Esophagus (tissue), 2 donors: ENCODE measurements at regions not wholly inside any gene's neighbourhood (a gene's known extent, or its start where the extent isn't known, plus 50 kb on each side); places are given as distances from the start of the nearest gene placed in this dataset.

ENCODE experiments used
- H3K27ac ChIP-seq, 2 donors: one replicate each; pipeline ENCODE4 v1.5.1; 2013; ENCODE audit warnings: low read depth in 2 of 2, mild to moderate bottlenecking in 2 of 2, inconsistent platforms in 1 of 2, low read length in 1 of 2, moderate library complexity in 1 of 2
- H3K27me3 ChIP-seq, 2 donors: one replicate each; pipeline ENCODE4 v1.6.1; 2013; ENCODE audit warnings: low read length in 2 of 2, control low read depth in 1 of 2, mild to moderate bottlenecking in 1 of 2; ENCODE audit not compliant: insufficient read depth in 2 of 2, control insufficient read depth in 1 of 2
- H3K36me3 ChIP-seq, 2 donors: one replicate each; pipeline ENCODE4 v1.6.1; 2013; ENCODE audit warnings: low read length in 1 of 2; ENCODE audit not compliant: control insufficient read depth in 2 of 2, insufficient read depth in 2 of 2
- H3K4me1 ChIP-seq, 2 donors: one replicate each; pipeline ENCODE4 v1.6.1; 2013; ENCODE audit warnings: low read length in 1 of 2; ENCODE audit not compliant: control insufficient read depth in 2 of 2, insufficient read depth in 2 of 2
- H3K4me3 ChIP-seq, 2 donors: one replicate each; pipeline ENCODE4 v1.5.1; 2013; ENCODE audit warnings: low read length in 2 of 2, mild to moderate bottlenecking in 2 of 2, low read depth in 1 of 2, moderate library complexity in 1 of 2
- H3K9me3 ChIP-seq, 2 donors: one replicate each; pipeline ENCODE4 v1.6.1; 2013; ENCODE audit warnings: mild to moderate bottlenecking in 2 of 2, low read depth in 1 of 2, low read length in 1 of 2, moderate library complexity in 1 of 2; ENCODE audit not compliant: control insufficient read depth in 2 of 2, insufficient read depth in 1 of 2
- WGBS, 2 donors: extraction: QIAGEN DNeasy Blood & Tissue Kit; methylation state at CpG; one replicate each; pipeline ENCODE4 v1.1.7; 2013; 5-methylcytosine and 5-hydroxymethylcytosine counted together
- donor health status: healthy with polysubstance abuse.
- donor health status: Bipolar disorder and iron deficiency.

DNA sequence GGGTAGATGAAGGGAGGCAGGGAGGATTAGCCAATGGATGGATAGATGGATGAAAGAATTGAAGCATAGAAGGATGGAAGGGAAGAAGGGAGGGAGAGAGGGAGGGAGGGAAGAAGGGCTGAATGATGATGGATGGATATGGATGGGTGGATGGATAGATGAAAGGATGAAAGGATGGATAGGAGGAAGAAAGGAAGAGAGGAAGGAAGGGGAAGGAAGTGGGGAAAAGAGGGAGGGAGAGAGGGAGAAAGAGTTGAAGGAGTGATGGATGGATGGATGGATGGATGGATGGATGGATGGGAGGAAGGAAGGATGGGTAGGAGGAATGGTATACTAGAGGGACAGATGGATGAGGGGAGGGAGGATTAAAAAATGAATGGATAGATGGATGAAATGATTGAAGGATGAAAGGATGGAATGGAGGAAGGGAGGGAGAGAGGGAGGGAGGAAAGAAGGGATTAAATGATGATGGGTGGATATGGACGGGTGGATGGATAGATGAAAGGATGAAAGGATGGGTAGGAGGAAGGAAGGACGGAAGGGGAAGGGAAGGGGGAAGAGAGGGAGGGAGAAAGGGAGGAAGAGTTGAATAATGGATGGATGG, 145.9 kb downstream of the MN1 start:
- Histone ChIP-seq H3K27me3 (no peaks in the 10 kb centered on the region), H3K9me3 (peaks cover 0 to 3% of the 10 kb centered on the region in 2 donors), H3K4me1 (peaks cover 0 to 3% of the 10 kb centered on the region in 2 donors), H3K4me3 (no peak overlapping the region), H3K27ac (no peak overlapping the region), H3K36me3 (no peaks in the 10 kb centered on the region)
- 80 to 84% methylated on average over 2 of the region's 2 CpGs for WGBS, 2 donors

DNA sequence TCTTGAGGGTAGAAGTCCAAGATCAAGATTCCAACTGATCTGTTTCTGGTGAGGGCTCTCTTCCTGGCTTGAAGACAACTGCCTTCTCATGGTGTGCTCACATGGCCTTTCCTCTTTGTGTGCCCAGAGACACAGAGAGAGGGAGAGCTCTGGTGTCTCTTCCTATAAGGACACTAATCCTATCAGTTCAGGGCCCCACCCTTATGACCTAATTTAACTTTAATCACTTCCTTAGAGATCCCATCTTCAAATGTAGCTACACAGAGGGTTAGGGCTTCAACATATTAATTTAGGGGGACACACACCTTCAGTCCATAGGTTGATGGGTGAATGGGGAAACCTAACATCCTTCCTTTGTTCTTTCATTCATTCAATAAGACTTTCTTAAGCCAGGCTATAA, 144.6 kb downstream of the MN1 start:
- H3K27me3 ChIP-seq, result no peaks in the 10 kb centered on the region
- no peak overlapping the region for H3K27ac ChIP-seq
- no peaks in the 10 kb centered on the region for H3K36me3 ChIP-seq
- peaks cover 0 to 3% of the 10 kb centered on the region in 2 donors for H3K4me1 ChIP-seq
- H3K9me3 ChIP-seq, result peaks cover 0 to 3% of the 10 kb centered on the region in 2 donors
- H3K4me3 ChIP-seq, result no peak overlapping the region

DNA sequence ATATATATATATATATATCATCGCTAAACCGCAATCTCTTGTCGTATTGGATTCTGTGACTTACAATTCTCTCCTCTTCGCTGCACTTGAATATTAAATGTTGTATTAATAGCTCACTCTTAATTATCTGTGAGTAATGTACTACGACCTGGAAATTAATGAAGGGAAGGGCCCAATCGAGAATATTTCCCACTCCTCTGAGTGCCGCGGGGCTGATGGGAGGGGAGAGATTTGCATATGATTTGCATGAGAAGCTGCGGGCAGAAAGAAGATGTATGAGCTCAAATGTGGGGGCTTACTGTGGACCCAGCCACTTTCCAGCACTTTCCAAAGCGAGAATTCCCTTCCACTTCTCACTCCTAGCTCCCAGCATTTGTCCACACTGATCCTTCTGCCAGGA, 141.2 kb downstream of the MN1 start:
- Histone ChIP-seq H3K36me3 (no peaks in the 10 kb centered on the region), H3K9me3 (peaks cover 0 to 3% of the 10 kb centered on the region in 2 donors), H3K4me1 (peaks cover 2 to 4% of the 10 kb centered on the region in 2 donors), H3K27me3 (no peaks in the 10 kb centered on the region), H3K27ac (no peak overlapping the region), H3K4me3 (no peak overlapping the region)
- 84 to 85% methylated on average over 10 of the region's 10 CpGs for WGBS, 2 donors

DNA sequence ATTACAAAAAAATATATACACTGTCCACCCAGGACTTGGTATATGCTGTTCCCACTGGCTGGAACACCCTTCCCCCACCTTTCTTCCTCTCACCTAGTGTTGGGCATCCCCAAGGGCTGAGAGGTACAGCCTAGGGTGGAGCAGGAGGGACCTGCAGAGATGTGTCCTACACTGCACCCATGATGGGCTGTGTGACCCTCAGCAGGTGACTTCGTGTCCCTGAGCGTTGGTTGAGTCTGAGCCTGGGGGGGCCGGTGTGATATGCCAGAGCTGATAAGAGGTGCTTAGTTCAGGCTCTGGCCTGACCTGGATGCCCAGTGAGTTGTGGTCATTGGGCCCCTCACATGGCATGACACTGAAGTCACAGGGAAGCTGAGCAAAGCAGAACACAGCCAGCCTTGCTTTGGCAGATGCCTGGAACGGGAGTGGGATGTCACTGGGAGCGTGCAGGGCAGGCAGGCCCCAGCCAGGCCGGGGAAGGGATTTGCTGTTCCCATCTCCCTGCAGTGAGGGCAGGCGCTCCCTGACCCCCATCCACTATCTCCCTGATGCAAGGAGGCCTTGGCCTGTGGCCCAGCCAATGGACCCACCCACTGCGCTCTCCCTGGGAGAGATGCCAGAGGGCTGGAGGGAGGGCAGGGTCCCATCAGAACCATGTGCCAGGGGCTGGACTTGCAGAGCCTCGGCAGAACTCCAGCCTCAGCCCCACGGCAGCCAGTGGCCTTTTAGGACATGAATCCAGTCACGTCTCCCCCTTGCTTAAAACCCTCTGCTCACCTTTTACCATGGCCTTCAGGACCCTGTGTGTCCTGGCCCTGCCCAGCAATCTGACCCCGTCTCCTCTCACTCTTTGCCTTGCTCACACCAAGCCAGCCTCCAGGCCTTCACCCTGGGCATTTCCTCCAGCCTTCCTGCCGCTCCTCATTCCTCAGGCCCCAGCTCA, 138.9 kb downstream of the MN1 start:
- Histone ChIP-seq H3K4me3 (no peak overlapping the region), H3K36me3 (no peaks in the 10 kb centered on the region), H3K4me1 (peaks cover 2 to 4% of the 10 kb centered on the region in 2 donors), H3K27me3 (no peaks in the 10 kb centered on the region), H3K27ac (peak overlapping the region in 1 of 2 donors; percentile 24), H3K9me3 (no peaks in the 10 kb centered on the region)
- 45 to 58% methylated on average over 13 of the region's 13 CpGs for WGBS, 2 donors

DNA sequence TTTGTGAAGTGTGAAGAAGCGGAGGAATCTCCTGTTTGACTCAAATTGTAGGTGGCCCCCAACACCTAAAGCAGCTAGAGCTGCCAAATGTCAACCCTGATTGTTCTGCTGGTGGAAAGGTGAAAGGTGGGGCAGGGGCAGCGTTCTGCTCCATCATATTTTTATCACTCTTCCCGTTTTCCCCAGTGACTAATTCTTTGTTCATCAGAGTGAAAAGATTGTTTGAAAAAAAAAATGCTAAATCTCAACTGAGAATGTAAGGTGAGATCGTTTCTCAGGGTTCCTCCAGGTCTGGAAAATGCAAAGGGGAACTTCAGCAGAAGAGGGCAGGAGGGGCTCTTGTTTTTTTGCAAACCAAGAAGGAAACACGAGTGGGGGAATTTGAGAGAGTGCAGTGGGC, 137.7 kb downstream of the MN1 start:
- Histone ChIP-seq H3K36me3 (no peaks in the 10 kb centered on the region), H3K9me3 (no peaks in the 10 kb centered on the region), H3K4me3 (no peak overlapping the region), H3K27ac (no peak overlapping the region), H3K4me1 (peaks cover 2 to 4% of the 10 kb centered on the region in 2 donors), H3K27me3 (no peaks in the 10 kb centered on the region)
- WGBS, 2 donors, result 49 to 50% methylated on average over 5 of the region's 5 CpGs

DNA sequence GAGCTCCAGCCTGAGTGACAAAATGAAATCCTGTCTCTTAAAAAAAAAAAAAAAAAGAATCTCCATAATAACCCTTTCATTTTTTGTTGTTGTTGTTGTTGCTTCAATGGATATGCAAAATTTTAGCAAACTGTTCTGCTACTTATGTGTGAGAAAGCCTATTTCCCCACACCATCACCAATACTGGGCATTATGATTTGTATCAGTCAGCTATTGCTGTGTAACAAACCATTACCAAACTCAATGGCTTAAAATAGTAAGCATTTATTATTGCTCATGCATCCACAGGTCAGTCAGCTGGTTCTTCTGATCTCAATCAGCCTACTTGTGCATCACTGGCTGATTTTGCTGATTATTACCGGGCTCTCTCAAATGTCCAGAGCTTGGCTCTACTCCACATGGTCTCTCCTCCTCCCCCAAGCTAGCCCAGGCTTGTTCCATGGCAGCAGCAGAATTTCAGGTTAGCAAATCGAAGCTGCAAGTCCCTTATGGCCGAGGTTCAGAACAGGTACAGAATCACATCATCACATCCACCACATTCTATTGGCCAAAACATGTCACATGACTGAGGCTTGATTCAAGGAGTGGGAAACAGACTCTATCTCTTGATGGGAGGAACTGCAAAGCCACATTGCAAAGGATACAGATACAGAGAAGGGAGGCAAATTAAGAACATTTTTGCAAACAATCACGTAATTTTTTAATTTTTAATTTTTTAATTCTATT, 135.1 kb downstream of the MN1 start:
- H3K27ac ChIP-seq, result no peak overlapping the region
- H3K4me3 ChIP-seq, result no peak overlapping the region
- H3K9me3 ChIP-seq, result no peaks in the 10 kb centered on the region
- no peaks in the 10 kb centered on the region for H3K27me3 ChIP-seq
- whole genome bisulfite sequencing, 2 donors, result 85 to 89% methylated on average over 4 of the region's 4 CpGs
- H3K36me3 ChIP-seq, result no peaks in the 10 kb centered on the region
- peaks cover 2 to 14% of the 10 kb centered on the region in 2 donors for H3K4me1 ChIP-seq

DNA sequence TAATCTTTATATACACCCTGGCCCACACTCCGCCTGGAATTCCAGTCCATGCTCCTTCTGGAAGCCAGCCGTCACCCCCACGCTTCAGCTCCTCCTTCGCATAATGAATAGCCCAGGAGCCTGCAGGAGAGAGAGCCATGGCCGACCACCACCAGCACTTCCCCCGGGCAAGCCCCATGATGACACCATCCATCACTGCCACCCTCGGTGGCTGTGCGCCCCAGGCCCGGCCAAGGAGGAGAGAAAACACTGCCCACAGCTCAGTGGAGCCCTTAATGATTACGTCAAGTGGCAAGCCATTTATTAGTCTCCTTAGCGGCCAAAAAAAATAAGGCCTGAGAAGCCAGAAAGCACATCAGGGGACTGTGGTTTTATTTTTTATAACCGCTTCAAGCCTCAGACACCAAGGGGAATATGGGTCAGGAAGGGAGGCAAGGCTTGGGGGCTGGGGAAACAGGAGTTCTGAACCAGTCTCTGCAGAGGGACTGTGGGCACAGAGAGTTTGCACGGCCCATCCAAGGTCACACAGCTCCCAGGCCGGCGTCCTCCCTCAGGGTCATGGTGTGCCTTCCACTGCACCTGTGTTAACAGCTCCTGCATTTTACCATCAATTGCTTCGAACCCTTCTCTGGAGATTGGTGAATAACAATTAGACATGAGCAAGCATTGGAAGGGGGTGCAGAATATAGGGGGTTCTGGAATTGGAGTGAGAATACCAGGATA, 134.3 kb downstream of the MN1 start:
- WGBS, 2 donors, result 59 to 65% methylated on average over 16 of the region's 16 CpGs
- peak overlapping the region in 1 of 2 donors; percentile 13 for H3K27ac ChIP-seq
- peaks cover 2 to 14% of the 10 kb centered on the region in 2 donors for H3K4me1 ChIP-seq
- H3K36me3 ChIP-seq, result no peaks in the 10 kb centered on the region
- H3K4me3 ChIP-seq, result no peak overlapping the region
- H3K27me3 ChIP-seq, result no peaks in the 10 kb centered on the region
- H3K9me3 ChIP-seq, result no peaks in the 10 kb centered on the region

DNA sequence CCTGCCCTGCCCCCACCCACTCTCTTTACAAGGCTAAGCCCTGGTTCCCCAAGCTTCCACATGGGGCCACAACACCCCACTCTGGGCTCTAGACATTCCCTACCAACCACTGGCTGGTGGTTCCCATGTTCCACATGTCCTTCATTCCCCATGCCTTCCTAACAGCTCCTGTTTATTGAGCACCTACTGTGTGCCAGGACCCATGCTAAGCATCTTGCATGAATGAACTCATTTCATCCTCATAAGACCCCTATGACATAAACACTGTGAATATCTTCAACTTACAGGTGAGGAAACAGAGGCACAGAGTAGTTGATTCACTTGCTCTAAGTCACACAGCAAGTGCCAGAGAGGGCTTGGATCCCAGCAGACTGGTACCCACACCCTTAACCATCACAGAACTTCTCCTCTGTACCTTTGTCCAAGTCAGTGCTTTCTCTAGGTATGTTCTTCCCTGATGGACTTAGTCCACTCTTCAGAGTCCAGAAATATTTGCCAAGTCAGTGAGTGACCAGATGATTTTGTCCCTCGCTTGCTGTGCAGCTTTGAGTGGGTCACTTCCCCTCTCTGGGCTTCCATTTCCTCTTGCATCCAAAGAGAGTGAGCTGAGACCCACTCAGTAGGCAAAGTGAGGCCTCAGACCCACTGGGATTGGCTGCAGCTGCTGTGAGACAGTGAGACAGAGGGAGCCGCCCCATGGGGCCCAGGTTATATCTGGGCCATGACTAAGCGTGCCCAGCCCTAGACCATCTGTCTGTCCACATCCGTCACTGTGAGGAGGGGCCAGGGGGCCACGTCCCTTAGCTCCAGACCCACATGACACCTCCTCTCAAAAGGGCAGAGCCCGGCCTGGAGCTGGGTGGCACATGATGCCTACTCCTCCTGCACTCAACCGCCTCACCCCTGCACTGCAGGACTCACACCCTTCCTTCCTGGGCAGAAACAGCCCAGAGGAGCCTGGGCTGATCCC, 132.4 kb downstream of the MN1 start:
- no peak overlapping the region for H3K4me3 ChIP-seq
- no peaks in the 10 kb centered on the region for H3K9me3 ChIP-seq
- no peak overlapping the region for H3K27ac ChIP-seq
- H3K27me3 ChIP-seq, result no peaks in the 10 kb centered on the region
- H3K4me1 ChIP-seq, result peaks cover 0 to 9% of the 10 kb centered on the region in 2 donors
- H3K36me3 ChIP-seq, result no peaks in the 10 kb centered on the region
- 50 to 61% methylated on average over 7 of the region's 7 CpGs for WGBS, 2 donors
